ENCODE measurements at regions not wholly inside any gene's neighbourhood (a gene's known extent, or its start where the extent isn't known, plus 50 kb on each side); places are given as distances from the start of the nearest gene placed in this dataset.
"Not testable (repeated sequence)": the region's sequence is repeated elsewhere in the genome, so short reads cannot be mapped to it uniquely, and the experiment has no call there.

GRCh38 chr7:35152059-35152458, 101.8 kb downstream of the TBX20 start:
- H3K36me3 ChIP-seq (ENCODE audit: control insufficient read depth in 1 of 2, insufficient read depth in 2 of 2, low read length in 2 of 2); H3K9ac ChIP-seq (ENCODE audit: low read length); CTCF ChIA-PET; H3K4me1 ChIP-seq (ENCODE audit: control insufficient read depth in 1 of 2, insufficient read depth in 2 of 2, low read length in 2 of 2); H4K20me1 ChIP-seq (ENCODE audit: insufficient read depth); H3K27ac ChIP-seq (ENCODE audit: low read depth, low read length); RAD21 ChIA-PET (ENCODE audit: low non-redundant PET in 1 of 2, low total read pairs in 2 of 2, uncharacterized antibody in 2 of 2, unreplicated experiment in 2 of 2); H2AFZ ChIP-seq (ENCODE audit: low read depth, low read length, poor library complexity, severe bottlenecking); DNase-seq (ENCODE audit: low read depth, low spot score); H3K79me2 ChIP-seq (ENCODE audit: insufficient read depth, low read length); POLR2A ChIA-PET; ATAC-seq; BruUV-seq (replicated peaks); H3K4me2 ChIP-seq (ENCODE audit: low read length); H3K4me3 ChIP-seq (replicated peaks in 1 of 2; ENCODE audit: low read depth in 1 of 2, low read length in 2 of 2); H3K27me3 ChIP-seq (ENCODE audit: insufficient read depth, low read length); H3K9me3 ChIP-seq (ENCODE audit: control insufficient read depth in 1 of 2, insufficient read depth in 1 of 2, low read depth in 1 of 2, low read length in 2 of 2); intact Hi-C loops (cut with micrococcal nuclease); H3K9me2 ChIP-seq (ENCODE audit: insufficient read depth): not testable (repeated sequence)

GRCh38 chr7:35148030-35148429, 105.9 kb downstream of the TBX20 start:
- H3K9me3 ChIP-seq (ENCODE audit: control insufficient read depth in 1 of 2, insufficient read depth in 1 of 2, low read depth in 1 of 2, low read length in 2 of 2); BruUV-seq (replicated peaks); H3K27ac ChIP-seq (ENCODE audit: low read depth, low read length); H4K20me1 ChIP-seq (ENCODE audit: insufficient read depth); CTCF ChIA-PET; ATAC-seq; POLR2A ChIA-PET; H3K4me3 ChIP-seq (replicated peaks in 1 of 2; ENCODE audit: low read depth in 1 of 2, low read length in 2 of 2); H3K4me2 ChIP-seq (ENCODE audit: low read length); H2AFZ ChIP-seq (ENCODE audit: low read depth, low read length, poor library complexity, severe bottlenecking); DNase-seq (ENCODE audit: low read depth, low spot score); H3K9ac ChIP-seq (ENCODE audit: low read length); H3K79me2 ChIP-seq (ENCODE audit: insufficient read depth, low read length); H3K9me2 ChIP-seq (ENCODE audit: insufficient read depth); H3K4me1 ChIP-seq (ENCODE audit: control insufficient read depth in 1 of 2, insufficient read depth in 2 of 2, low read length in 2 of 2); H3K27me3 ChIP-seq (ENCODE audit: insufficient read depth, low read length); H3K36me3 ChIP-seq (ENCODE audit: control insufficient read depth in 1 of 2, insufficient read depth in 2 of 2, low read length in 2 of 2); RAD21 ChIA-PET (ENCODE audit: low non-redundant PET in 1 of 2, low total read pairs in 2 of 2, uncharacterized antibody in 2 of 2, unreplicated experiment in 2 of 2); intact Hi-C loops (cut with micrococcal nuclease): not testable (repeated sequence)

GRCh38 chr7:35142125-35142524, 104.8 kb upstream of the DPY19L1 start:
- H3K9me3 ChIP-seq (ENCODE audit: control insufficient read depth in 1 of 2, insufficient read depth in 1 of 2, low read depth in 1 of 2, low read length in 2 of 2); RAD21 ChIA-PET (ENCODE audit: low non-redundant PET in 1 of 2, low total read pairs in 2 of 2, uncharacterized antibody in 2 of 2, unreplicated experiment in 2 of 2); ATAC-seq; H3K79me2 ChIP-seq (ENCODE audit: insufficient read depth, low read length); H2AFZ ChIP-seq (ENCODE audit: low read depth, low read length, poor library complexity, severe bottlenecking); H3K27ac ChIP-seq (ENCODE audit: low read depth, low read length); POLR2A ChIA-PET; H3K9me2 ChIP-seq (ENCODE audit: insufficient read depth); H3K36me3 ChIP-seq (ENCODE audit: control insufficient read depth in 1 of 2, insufficient read depth in 2 of 2, low read length in 2 of 2); H4K20me1 ChIP-seq (ENCODE audit: insufficient read depth); H3K4me2 ChIP-seq (ENCODE audit: low read length); BruUV-seq (replicated peaks); H3K27me3 ChIP-seq (ENCODE audit: insufficient read depth, low read length); intact Hi-C loops (cut with micrococcal nuclease); CTCF ChIA-PET; H3K4me3 ChIP-seq (replicated peaks in 1 of 2; ENCODE audit: low read depth in 1 of 2, low read length in 2 of 2); DNase-seq (ENCODE audit: low read depth, low spot score); H3K9ac ChIP-seq (ENCODE audit: low read length); H3K4me1 ChIP-seq (ENCODE audit: control insufficient read depth in 1 of 2, insufficient read depth in 2 of 2, low read length in 2 of 2): not testable (repeated sequence)

GRCh38 chr7:35139281-35139680, 102.0 kb upstream of the DPY19L1 start:
- H3K27me3 ChIP-seq (ENCODE audit: insufficient read depth, low read length); H3K9ac ChIP-seq (ENCODE audit: low read length); H3K4me1 ChIP-seq (ENCODE audit: control insufficient read depth in 1 of 2, insufficient read depth in 2 of 2, low read length in 2 of 2); H4K20me1 ChIP-seq (ENCODE audit: insufficient read depth); H3K36me3 ChIP-seq (ENCODE audit: control insufficient read depth in 1 of 2, insufficient read depth in 2 of 2, low read length in 2 of 2); RAD21 ChIA-PET (ENCODE audit: low non-redundant PET in 1 of 2, low total read pairs in 2 of 2, uncharacterized antibody in 2 of 2, unreplicated experiment in 2 of 2); H3K27ac ChIP-seq (ENCODE audit: low read depth, low read length); H3K4me3 ChIP-seq (replicated peaks in 1 of 2; ENCODE audit: low read depth in 1 of 2, low read length in 2 of 2); intact Hi-C loops (cut with micrococcal nuclease); H3K4me2 ChIP-seq (ENCODE audit: low read length); H3K79me2 ChIP-seq (ENCODE audit: insufficient read depth, low read length); DNase-seq (ENCODE audit: low read depth, low spot score); POLR2A ChIA-PET; BruUV-seq (replicated peaks); H3K9me2 ChIP-seq (ENCODE audit: insufficient read depth); ATAC-seq; H2AFZ ChIP-seq (ENCODE audit: low read depth, low read length, poor library complexity, severe bottlenecking); CTCF ChIA-PET; H3K9me3 ChIP-seq (ENCODE audit: control insufficient read depth in 1 of 2, insufficient read depth in 1 of 2, low read depth in 1 of 2, low read length in 2 of 2): not testable (repeated sequence)

- H3K9me2 ChIP-seq (ENCODE audit: insufficient read depth); H3K9me3 ChIP-seq (ENCODE audit: control insufficient read depth in 1 of 2, insufficient read depth in 1 of 2, low read depth in 1 of 2, low read length in 2 of 2); H2AFZ ChIP-seq (ENCODE audit: low read depth, low read length, poor library complexity, severe bottlenecking); CTCF ChIA-PET; H4K20me1 ChIP-seq (ENCODE audit: insufficient read depth); POLR2A ChIA-PET; H3K27ac ChIP-seq (ENCODE audit: low read depth, low read length); H3K79me2 ChIP-seq (ENCODE audit: insufficient read depth, low read length); H3K36me3 ChIP-seq (ENCODE audit: control insufficient read depth in 1 of 2, insufficient read depth in 2 of 2, low read length in 2 of 2); ATAC-seq; H3K4me3 ChIP-seq (replicated peaks in 1 of 2; ENCODE audit: low read depth in 1 of 2, low read length in 2 of 2); H3K27me3 ChIP-seq (ENCODE audit: insufficient read depth, low read length); H3K9ac ChIP-seq (ENCODE audit: low read length); H3K4me2 ChIP-seq (ENCODE audit: low read length); intact Hi-C loops (cut with micrococcal nuclease); H3K4me1 ChIP-seq (ENCODE audit: control insufficient read depth in 1 of 2, insufficient read depth in 2 of 2, low read length in 2 of 2); RAD21 ChIA-PET (ENCODE audit: low non-redundant PET in 1 of 2, low total read pairs in 2 of 2, uncharacterized antibody in 2 of 2, unreplicated experiment in 2 of 2); DNase-seq (ENCODE audit: low read depth, low spot score); BruUV-seq (replicated peaks): not testable (repeated sequence)
Measured at GRCh38 chr7:35133465-35133864, 96.2 kb upstream of the DPY19L1 start.

Data from HCT116 (cell line).